HCT116 (cell line): ENCODE measurements at regions not wholly inside any gene's neighbourhood (a gene's known extent, or its start where the extent isn't known, plus 50 kb on each side); places are given as distances from the start of the nearest gene placed in this dataset.

Experiments used
- ATAC-seq: fragments of 200-7000 bp; cut with Tn5 transposase; 2 replicates; pipeline ENCODE4 v1.9.1; 2020; ENCODE audit warnings: mild to moderate bottlenecking, moderate library complexity
- BruUV-seq: library from RNA; stranded (reverse); fragments of 400-500 nt; replicated peaks from 2 replicates; lab custom pipeline; 2021; lab: Mats Ljungman, UMichigan
- CTCF ChIA-PET: fragments of 300-600 bp; sonication (Branson Sonifier 250); formaldehyde crosslinking; loops from one replicate; lab custom pipeline; 2021; ENCODE audit warnings: antibody characterized with exemption; lab: Charles Lee
- POLR2A ChIA-PET: fragments of 300-600, 350-600 bp; sonication (Branson Sonifier 250); formaldehyde crosslinking; loops from one replicate; lab custom pipeline; 2021; ENCODE audit warnings: antibody characterized with exemption; lab: Charles Lee
- RAD21 ChIA-PET, 2 experiments: fragments of 300-600 bp; sonication (Branson Sonifier 250); formaldehyde crosslinking; loops; one replicate each; lab custom pipeline; 2023; ENCODE audit warnings: low total read pairs in 2 of 2; ENCODE audit not compliant: uncharacterized antibody in 2 of 2, unreplicated experiment in 2 of 2, low non-redundant PET in 1 of 2; lab: Charles Lee
- DNase-seq: peaks from one replicate; pipeline ENCODE4 v3.0.0-alpha.2; 2010; ENCODE audit warnings: low read depth, low spot score
- H2AFZ ChIP-seq: fragments of 200-600 bp; shearing (Covaris generic), sonication (generic); 2 replicates; pipeline ENCODE4 v1.6.1; 2017; ENCODE audit warnings: low read depth, mixed run types, mixed read lengths, antibody characterized with exemption, low read length; ENCODE audit not compliant: poor library complexity, severe bottlenecking
- H3K27ac ChIP-seq: 2 replicates; pipeline ENCODE4 v1.5.1; 2012; ENCODE audit warnings: low read depth, low read length
- H3K27me3 ChIP-seq: fragments of 200-600 bp; sonication (generic); 2 replicates; pipeline ENCODE4 v1.6.1; 2016; ENCODE audit warnings: mixed run types, low read length, mixed read lengths; ENCODE audit not compliant: insufficient read depth
- H3K36me3 ChIP-seq, 2 experiments: fragments of 200-500 bp in 1 of 2; fragments of 200-600 bp in 1 of 2; sonication (Bioruptor generic) in 1 of 2; sonication (generic) in 1 of 2; 2 replicates each; pipeline versions ENCODE4 v1.5.1 to v1.6.1; 2014 to 2016; ENCODE audit warnings: low read length in 2 of 2, inconsistent platforms in 1 of 2, mixed read lengths in 1 of 2, mixed run types in 1 of 2; ENCODE audit not compliant: insufficient read depth in 2 of 2, control insufficient read depth in 1 of 2
- H3K4me1 ChIP-seq, 2 experiments: fragments of 200-600 bp in 1 of 2; sonication (generic) in 1 of 2; 2 replicates each; pipeline versions ENCODE4 v1.5.1 to v1.6.1; 2012 to 2017; ENCODE audit warnings: low read length in 2 of 2, inconsistent platforms in 1 of 2, mild to moderate bottlenecking in 1 of 2, mixed read lengths in 1 of 2, mixed run types in 1 of 2, moderate library complexity in 1 of 2; ENCODE audit not compliant: insufficient read depth in 2 of 2, control insufficient read depth in 1 of 2
- H3K4me2 ChIP-seq: fragments of 200-600 bp; sonication (generic); 2 replicates; pipeline ENCODE4 v1.6.1; 2017; ENCODE audit warnings: mixed run types, low read length, mixed read lengths
- H3K4me3 ChIP-seq, 2 experiments: fragments of 200-600 bp in 1 of 2; sonication (generic) in 1 of 2; replicated peaks in 1 of 2; 2 replicates each; pipeline ENCODE4 v1.5.1; 2011 to 2016; ENCODE audit warnings: low read length in 2 of 2, control low read depth in 1 of 2, low read depth in 1 of 2, mild to moderate bottlenecking in 1 of 2, mixed read lengths in 1 of 2, mixed run types in 1 of 2
- H3K79me2 ChIP-seq: fragments of 200-600 bp; sonication (generic); 2 replicates; pipeline ENCODE4 v1.6.1; 2017; ENCODE audit warnings: mild to moderate bottlenecking, mixed run types, low read length, moderate library complexity, mixed read lengths; ENCODE audit not compliant: insufficient read depth
- H3K9ac ChIP-seq: fragments of 200-600 bp; sonication (generic); 2 replicates; pipeline ENCODE4 v1.6.1; 2016; ENCODE audit warnings: low read length, mixed read lengths
- H3K9me2 ChIP-seq: fragments of 200-600 bp; sonication (generic), shearing (Covaris generic); 2 replicates; pipeline ENCODE4 v1.6.1; 2017; ENCODE audit warnings: mixed run types, mild to moderate bottlenecking, moderate library complexity; ENCODE audit not compliant: insufficient read depth
- H3K9me3 ChIP-seq, 2 experiments: fragments of 200-500 bp in 1 of 2; fragments of 200-600 bp in 1 of 2; sonication (Bioruptor generic) in 1 of 2; sonication (generic) in 1 of 2; 2 replicates each; pipeline ENCODE4 v1.6.1; 2014 to 2017; ENCODE audit warnings: low read length in 2 of 2, mixed read lengths in 2 of 2, inconsistent platforms in 1 of 2, low read depth in 1 of 2, mild to moderate bottlenecking in 1 of 2, mixed run types in 1 of 2, moderate library complexity in 1 of 2; ENCODE audit not compliant: control insufficient read depth in 1 of 2, insufficient read depth in 1 of 2
- H4K20me1 ChIP-seq: fragments of 200-600 bp; sonication (generic), shearing (Covaris generic); 2 replicates; pipeline ENCODE4 v1.6.1; 2017; ENCODE audit warnings: mixed run types, mild to moderate bottlenecking, moderate library complexity; ENCODE audit not compliant: insufficient read depth
- CBX3 ChIP-seq: IDR thresholded peaks from 2 replicates; pipeline ENCODE4 v1.6.1; 2012; ENCODE audit warnings: low read depth
- CEBPB ChIP-seq: IDR thresholded peaks from 2 replicates; pipeline ENCODE4 v1.6.1; 2012; ENCODE audit warnings: low read depth
- EGR1 ChIP-seq: IDR thresholded peaks from 2 replicates; pipeline ENCODE4 v1.6.1; 2012; ENCODE audit warnings: low read depth
- EZH2 ChIP-seq: fragments of 200-600 bp; sonication (generic); IDR thresholded peaks from 2 replicates; pipeline ENCODE4 v1.6.1; 2017; ENCODE audit warnings: antibody characterized with exemption, mixed run types
- EZH2phosphoT487 ChIP-seq: fragments of 200-600 bp; IDR thresholded peaks from 2 replicates; pipeline ENCODE4 v1.6.1; 2018; ENCODE audit warnings: antibody characterized with exemption, borderline replicate concordance
- FOSL1 ChIP-seq: IDR thresholded peaks from 2 replicates; pipeline ENCODE4 v1.6.1; 2012; ENCODE audit warnings: low read depth
- JUND ChIP-seq: IDR thresholded peaks from 2 replicates; pipeline ENCODE4 v1.6.1; 2012
- POLR2A ChIP-seq: IDR thresholded peaks from 2 replicates; pipeline ENCODE4 v1.7.0; 2011; ENCODE audit warnings: borderline replicate concordance; ENCODE audit not compliant: insufficient read depth, insufficient read length; ENCODE audit errors: extremely low read depth
- POLR2AphosphoS5 ChIP-seq: IDR thresholded peaks from 2 replicates; pipeline ENCODE4 v1.6.1; 2011; ENCODE audit warnings: mild to moderate bottlenecking, low read depth, low read length, moderate library complexity
- RAD21 ChIP-seq: IDR thresholded peaks from 2 replicates; pipeline ENCODE4 v1.6.1; 2012; ENCODE audit warnings: low read depth, mild to moderate bottlenecking
- SIN3A ChIP-seq: IDR thresholded peaks from 2 replicates; pipeline ENCODE4 v1.6.1; 2012; ENCODE audit warnings: low read depth
- SRF ChIP-seq: IDR thresholded peaks from 2 replicates; pipeline ENCODE4 v1.6.1; 2012; ENCODE audit warnings: low read depth
- TCF7L2 ChIP-seq: IDR thresholded peaks from 2 replicates; pipeline ENCODE4 v1.7.0; 2011; ENCODE audit warnings: borderline replicate concordance, inconsistent platforms; ENCODE audit not compliant: insufficient read depth, insufficient read length; ENCODE audit errors: extremely low read depth
- YY1 ChIP-seq: IDR thresholded peaks from 2 replicates; pipeline ENCODE4 v1.6.1; 2011; ENCODE audit warnings: low read length, low read depth, moderate library complexity, mild to moderate bottlenecking; ENCODE audit not compliant: insufficient replicate concordance; ENCODE audit errors: extremely low read depth
- ZFX ChIP-seq: fragments of 450-650 bp; IDR thresholded peaks from 2 replicates; pipeline ENCODE4 v1.6.1; 2017
- ZNF274 ChIP-seq: fragments of 200-500 bp; sonication (Bioruptor generic); IDR thresholded peaks from 2 replicates; pipeline ENCODE4 v1.6.1; 2014; ENCODE audit warnings: mild to moderate bottlenecking, low read depth, low read length, inconsistent platforms
- intact Hi-C: fragments of 100-400 bp; cut with micrococcal nuclease; formaldehyde crosslinking; loops from 2 replicates; pipeline ENCODE4 v1.10.0; 2022
- TF ChIP-seq, protein P1 (sequence below), 3 experiments: fragments of 200-600 bp in 1 of 3; sonication (generic) in 1 of 3; IDR thresholded peaks in 2 of 3; conservative IDR thresholded peaks in 1 of 3; 2 replicates each; pipeline ENCODE4 v1.5.1; 2012 to 2017; ENCODE audit warnings: low read depth in 2 of 3, low read length in 2 of 3, antibody characterized with exemption in 1 of 3, borderline replicate concordance in 1 of 3, control low read depth in 1 of 3, mild to moderate bottlenecking in 1 of 3, mixed read lengths in 1 of 3, mixed run types in 1 of 3, moderate library complexity in 1 of 3; ENCODE audit not compliant: insufficient read depth in 1 of 3
- TF ChIP-seq, protein P2 (sequence below): IDR thresholded peaks from 2 replicates; pipeline ENCODE4 v1.6.1; 2012
- TF ChIP-seq, protein P3 (sequence below): IDR thresholded peaks from 2 replicates; pipeline ENCODE4 v1.6.1; 2012
- TF ChIP-seq, protein P4 (sequence below): IDR thresholded peaks from 2 replicates; pipeline ENCODE4 v1.6.1; 2011; ENCODE audit warnings: mild to moderate bottlenecking, low read length, moderate library complexity; ENCODE audit not compliant: insufficient replicate concordance; ENCODE audit errors: extremely low read depth

DNA sequence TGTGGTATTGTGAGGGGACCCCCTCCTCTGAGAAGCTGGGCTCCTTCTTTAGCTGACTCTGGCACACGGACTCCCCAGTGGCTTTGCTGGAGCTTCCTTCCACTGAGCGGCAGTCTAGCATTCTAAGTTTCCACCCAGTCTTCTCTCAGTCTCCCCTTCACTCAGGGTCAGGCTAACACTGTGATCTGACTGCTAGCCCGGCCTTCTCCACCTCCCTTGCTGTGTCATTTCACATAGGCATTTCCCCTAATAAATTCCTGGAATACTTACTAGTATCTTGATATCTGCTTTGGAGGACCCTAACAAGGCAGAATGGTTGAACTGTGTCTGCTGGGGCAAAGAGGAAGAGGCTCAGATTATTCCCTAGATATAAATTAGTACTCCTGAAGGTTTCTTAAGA lies 106.2 kb upstream of the THBS1 start:
- DNase-seq: no peak
- TF ChIP-seq ZNF274 (no peak), EZH2 (no peak), CBX3 (no peak), RAD21 (no peak), FOSL1 (no peak), CEBPB (no peak), EGR1 (no peak), YY1 (no peak), POLR2AphosphoS5 (no peak), SRF (no peak), TCF7L2 (no peak), SIN3A (no peak), POLR2A (no peak), ZFX (no peak), JUND (no peak), EZH2phosphoT487 (no peak)
- TF ChIP-seq, protein P1, sequence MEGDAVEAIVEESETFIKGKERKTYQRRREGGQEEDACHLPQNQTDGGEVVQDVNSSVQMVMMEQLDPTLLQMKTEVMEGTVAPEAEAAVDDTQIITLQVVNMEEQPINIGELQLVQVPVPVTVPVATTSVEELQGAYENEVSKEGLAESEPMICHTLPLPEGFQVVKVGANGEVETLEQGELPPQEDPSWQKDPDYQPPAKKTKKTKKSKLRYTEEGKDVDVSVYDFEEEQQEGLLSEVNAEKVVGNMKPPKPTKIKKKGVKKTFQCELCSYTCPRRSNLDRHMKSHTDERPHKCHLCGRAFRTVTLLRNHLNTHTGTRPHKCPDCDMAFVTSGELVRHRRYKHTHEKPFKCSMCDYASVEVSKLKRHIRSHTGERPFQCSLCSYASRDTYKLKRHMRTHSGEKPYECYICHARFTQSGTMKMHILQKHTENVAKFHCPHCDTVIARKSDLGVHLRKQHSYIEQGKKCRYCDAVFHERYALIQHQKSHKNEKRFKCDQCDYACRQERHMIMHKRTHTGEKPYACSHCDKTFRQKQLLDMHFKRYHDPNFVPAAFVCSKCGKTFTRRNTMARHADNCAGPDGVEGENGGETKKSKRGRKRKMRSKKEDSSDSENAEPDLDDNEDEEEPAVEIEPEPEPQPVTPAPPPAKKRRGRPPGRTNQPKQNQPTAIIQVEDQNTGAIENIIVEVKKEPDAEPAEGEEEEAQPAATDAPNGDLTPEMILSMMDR (IDR thresholded peaks at IDR 0.05 in 2 of 3, conservative IDR thresholded peaks at IDR 0.05 in 1 of 3; ENCODE audit: borderline replicate concordance in 1 of 3, insufficient read depth in 1 of 3, low read depth in 2 of 3, low read length in 2 of 3): no peak
- TF ChIP-seq, protein P2, sequence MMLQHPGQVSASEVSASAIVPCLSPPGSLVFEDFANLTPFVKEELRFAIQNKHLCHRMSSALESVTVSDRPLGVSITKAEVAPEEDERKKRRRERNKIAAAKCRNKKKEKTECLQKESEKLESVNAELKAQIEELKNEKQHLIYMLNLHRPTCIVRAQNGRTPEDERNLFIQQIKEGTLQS: no peak
- TF ChIP-seq, protein P3, sequence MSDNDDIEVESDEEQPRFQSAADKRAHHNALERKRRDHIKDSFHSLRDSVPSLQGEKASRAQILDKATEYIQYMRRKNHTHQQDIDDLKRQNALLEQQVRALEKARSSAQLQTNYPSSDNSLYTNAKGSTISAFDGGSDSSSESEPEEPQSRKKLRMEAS: no peak
- TF ChIP-seq, protein P4, sequence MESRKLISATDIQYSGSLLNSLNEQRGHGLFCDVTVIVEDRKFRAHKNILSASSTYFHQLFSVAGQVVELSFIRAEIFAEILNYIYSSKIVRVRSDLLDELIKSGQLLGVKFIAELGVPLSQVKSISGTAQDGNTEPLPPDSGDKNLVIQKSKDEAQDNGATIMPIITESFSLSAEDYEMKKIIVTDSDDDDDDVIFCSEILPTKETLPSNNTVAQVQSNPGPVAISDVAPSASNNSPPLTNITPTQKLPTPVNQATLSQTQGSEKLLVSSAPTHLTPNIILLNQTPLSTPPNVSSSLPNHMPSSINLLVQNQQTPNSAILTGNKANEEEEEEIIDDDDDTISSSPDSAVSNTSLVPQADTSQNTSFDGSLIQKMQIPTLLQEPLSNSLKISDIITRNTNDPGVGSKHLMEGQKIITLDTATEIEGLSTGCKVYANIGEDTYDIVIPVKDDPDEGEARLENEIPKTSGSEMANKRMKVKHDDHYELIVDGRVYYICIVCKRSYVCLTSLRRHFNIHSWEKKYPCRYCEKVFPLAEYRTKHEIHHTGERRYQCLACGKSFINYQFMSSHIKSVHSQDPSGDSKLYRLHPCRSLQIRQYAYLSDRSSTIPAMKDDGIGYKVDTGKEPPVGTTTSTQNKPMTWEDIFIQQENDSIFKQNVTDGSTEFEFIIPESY: no peak
- Histone ChIP-seq H3K9me2 (no peaks in the 10 kb centered on the region), H3K27ac (no peak overlapping the region), H4K20me1 (no peaks in the 10 kb centered on the region), H3K36me3 (no peaks in the 10 kb centered on the region), H3K9ac (no peak overlapping the region), H2AFZ (no peak overlapping the region), H3K4me2 (no peak overlapping the region), H3K4me1 (no peaks in the 10 kb centered on the region), H3K9me3 (no peaks in the 10 kb centered on the region), H3K27me3 (no peaks in the 10 kb centered on the region; the same call in 1 of the 2 replicates), H3K4me3 (no peak overlapping the region), H3K79me2 (no peaks in the 10 kb centered on the region)
- ChIA-PET RAD21 (no interaction called here), POLR2A (no interaction called here), CTCF (interaction anchor here (0.6 kb wide), 1 partner anchor 998 kb away, joined by 3 read pairs; no protein-coding TSS in a partner anchor)
- ATAC-seq: no peak
- intact Hi-C loops: no loop called here
- no TSS peak for BruUV-seq
